ENCODE measurements at regions not wholly inside any gene's neighbourhood (a gene's known extent, or its start where the extent isn't known, plus 50 kb on each side); places are given as distances from the start of the nearest gene placed in this dataset.

DNA sequence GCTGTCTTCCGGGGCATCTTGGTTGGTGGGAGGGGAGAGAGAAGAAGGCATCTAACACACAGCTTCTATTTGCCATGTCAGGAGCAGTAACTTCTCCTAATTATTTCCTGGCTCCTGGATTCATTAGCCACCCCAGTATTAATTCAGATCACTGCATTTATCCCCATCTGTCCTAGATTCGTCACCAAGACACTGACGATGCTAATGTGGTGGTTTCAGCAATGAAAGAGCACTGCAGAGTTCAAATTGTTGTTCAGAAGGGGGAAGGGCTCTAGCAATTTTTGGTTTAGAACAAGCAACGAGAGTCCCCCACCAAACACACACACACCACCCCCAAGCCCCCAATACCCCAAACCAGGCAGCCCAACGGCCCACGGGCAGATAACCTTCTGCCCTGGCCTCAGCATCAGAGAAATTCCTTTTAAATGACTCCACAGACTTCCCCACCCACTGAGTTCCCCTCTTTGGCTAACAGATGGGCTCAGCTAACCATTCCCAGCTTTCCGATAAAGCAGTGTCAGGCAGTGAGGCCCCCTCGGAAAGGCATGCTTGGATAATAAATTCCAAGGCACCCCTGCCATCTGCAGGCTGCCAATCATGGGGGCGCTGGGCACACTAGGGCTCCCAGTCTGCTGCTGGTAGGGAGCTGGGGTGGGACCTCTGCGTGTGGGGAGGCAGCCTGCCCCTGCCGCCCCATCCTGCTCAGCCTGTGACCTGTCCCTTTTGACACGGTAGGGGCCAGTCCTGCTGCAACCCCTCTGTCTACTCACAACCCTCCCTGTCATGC is 453.5 kb downstream of the MIAT start:
- no peak overlapping the region for H3K27ac Mint-ChIP-seq
- no peak overlapping the region for H3K4me3 Mint-ChIP-seq
- ATAC-seq (replicated peaks in 1 of 2) (no peak), DNase-seq (no peak)
- peaks cover 0 to 2% of the 10 kb centered on the region in 2 donors for H3K36me3 Mint-ChIP-seq (ENCODE audit: insufficient read depth in 2 of 2)
- peaks cover 3 to 5% of the 10 kb centered on the region in 2 donors for H3K9me3 Mint-ChIP-seq
- H3K4me1 Mint-ChIP-seq (ENCODE audit: low read depth), result peaks cover 5% of the 10 kb centered on the region
- peaks cover 5% of the 10 kb centered on the region for H3K27me3 Mint-ChIP-seq (ENCODE audit: low read depth)

DNA sequence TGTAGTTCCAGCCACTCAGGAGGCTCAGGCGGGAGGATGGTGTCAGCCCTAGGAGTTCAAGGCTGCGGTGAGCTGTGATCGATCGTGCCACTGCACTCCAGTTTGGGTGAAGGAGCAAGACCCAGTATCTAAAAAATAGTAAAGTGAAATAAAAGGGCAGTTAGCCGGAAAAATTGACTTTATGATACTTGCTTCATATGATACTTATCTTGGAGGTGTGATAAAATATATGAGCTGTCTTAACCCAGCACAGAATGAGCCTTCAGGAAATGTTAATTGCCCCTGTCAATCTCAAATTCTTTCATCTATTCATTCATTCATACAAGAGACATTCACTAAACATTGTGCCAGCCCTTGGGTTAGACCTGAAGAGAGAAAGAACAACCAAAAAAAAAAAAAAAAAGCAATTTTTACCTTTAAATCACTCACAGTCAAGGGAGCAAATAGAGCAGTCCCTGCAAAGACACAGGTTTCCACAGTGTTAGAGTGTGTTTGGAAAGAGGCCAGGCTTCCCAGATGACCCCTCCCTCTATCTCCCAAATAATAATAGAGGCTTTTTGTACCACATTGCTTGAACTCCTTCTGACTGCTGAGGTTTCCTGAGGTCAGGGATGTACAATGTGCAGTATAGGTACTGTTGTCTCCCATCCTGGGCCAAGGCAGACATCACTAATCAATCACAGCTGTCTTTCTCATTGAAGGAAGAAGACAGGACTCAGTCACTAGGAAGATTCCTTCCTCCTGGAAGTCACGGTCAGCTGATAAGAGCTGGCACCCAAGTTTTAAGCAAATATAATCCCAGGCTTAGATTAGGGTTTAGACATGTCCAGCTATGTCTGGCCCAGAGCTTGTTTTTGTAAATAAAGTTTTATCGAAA is 454.6 kb downstream of the MIAT start:
- Mint-ChIP-seq H3K9me3 (peaks cover 3 to 5% of the 10 kb centered on the region in 2 donors), H3K27ac (no peak overlapping the region), H3K4me3 (no peak overlapping the region), H3K27me3 (ENCODE audit: low read depth) (peaks cover 5% of the 10 kb centered on the region), H3K4me1 (ENCODE audit: low read depth) (peaks cover 5% of the 10 kb centered on the region), H3K36me3 (ENCODE audit: insufficient read depth in 2 of 2) (peaks cover 0 to 2% of the 10 kb centered on the region in 2 donors)
- no peak for ATAC-seq (replicated peaks in 1 of 2)
- no peak for DNase-seq

- H3K9me3 Mint-ChIP-seq, result peaks cover 3 to 5% of the 10 kb centered on the region in 2 donors
- H3K4me1 Mint-ChIP-seq (ENCODE audit: low read depth), result peaks cover 5% of the 10 kb centered on the region
- DNase-seq (peak; percentile 15), ATAC-seq (replicated peaks in 1 of 2) (peak; percentile 65 to 68)
- H3K27ac Mint-ChIP-seq, result no peak overlapping the region
- no peak overlapping the region for H3K4me3 Mint-ChIP-seq
- H3K36me3 Mint-ChIP-seq (ENCODE audit: insufficient read depth in 2 of 2), result peaks cover 0 to 2% of the 10 kb centered on the region in 2 donors
- H3K27me3 Mint-ChIP-seq (ENCODE audit: low read depth), result peaks cover 5% of the 10 kb centered on the region
Observed at GRCh38 chr22:27113211-27113635, 455.8 kb downstream of the MIAT start.

- no peak overlapping the region for H3K4me3 Mint-ChIP-seq
- H3K9me3 Mint-ChIP-seq, result peaks cover 3 to 5% of the 10 kb centered on the region in 2 donors
- H3K4me1 Mint-ChIP-seq (ENCODE audit: low read depth), result peaks cover 5% of the 10 kb centered on the region
- DNase-seq, result no peak
- H3K27ac Mint-ChIP-seq, result no peak overlapping the region
- peaks cover 0 to 2% of the 10 kb centered on the region in 2 donors for H3K36me3 Mint-ChIP-seq (ENCODE audit: insufficient read depth in 2 of 2)
- ATAC-seq (replicated peaks in 1 of 2), result no peak
- peaks cover 5% of the 10 kb centered on the region for H3K27me3 Mint-ChIP-seq (ENCODE audit: low read depth)
Observed at GRCh38 chr22:27113641-27114040, 456.3 kb downstream of the MIAT start.

GRCh38 chr22:27114186-27114585 is 456.8 kb downstream of the MIAT start:
- H3K9me3 Mint-ChIP-seq, result peaks cover under 1 to 3% of the 10 kb centered on the region in 2 donors
- ATAC-seq (replicated peaks in 1 of 2), result no peak
- no peak for DNase-seq
- H3K4me1 Mint-ChIP-seq (ENCODE audit: low read depth), result peaks cover 5% of the 10 kb centered on the region
- no peak overlapping the region for H3K4me3 Mint-ChIP-seq
- H3K27ac Mint-ChIP-seq, result no peak overlapping the region
- peaks cover 5% of the 10 kb centered on the region for H3K27me3 Mint-ChIP-seq (ENCODE audit: low read depth)
- peaks cover 0 to under 1% of the 10 kb centered on the region in 2 donors for H3K36me3 Mint-ChIP-seq (ENCODE audit: insufficient read depth in 2 of 2)

GRCh38 chr22:27115410-27115809 is 458.0 kb downstream of the MIAT start:
- ATAC-seq (replicated peaks in 1 of 2), result no peak
- Mint-ChIP-seq H3K36me3 (ENCODE audit: insufficient read depth in 2 of 2) (no peaks in the 10 kb centered on the region), H3K4me1 (ENCODE audit: low read depth) (peaks cover 5% of the 10 kb centered on the region), H3K9me3 (peaks cover 4 to 5% of the 10 kb centered on the region in 2 donors), H3K27ac (no peak overlapping the region), H3K27me3 (ENCODE audit: low read depth) (peaks cover 5% of the 10 kb centered on the region), H3K4me3 (no peak overlapping the region)
- no peak for DNase-seq

DNA sequence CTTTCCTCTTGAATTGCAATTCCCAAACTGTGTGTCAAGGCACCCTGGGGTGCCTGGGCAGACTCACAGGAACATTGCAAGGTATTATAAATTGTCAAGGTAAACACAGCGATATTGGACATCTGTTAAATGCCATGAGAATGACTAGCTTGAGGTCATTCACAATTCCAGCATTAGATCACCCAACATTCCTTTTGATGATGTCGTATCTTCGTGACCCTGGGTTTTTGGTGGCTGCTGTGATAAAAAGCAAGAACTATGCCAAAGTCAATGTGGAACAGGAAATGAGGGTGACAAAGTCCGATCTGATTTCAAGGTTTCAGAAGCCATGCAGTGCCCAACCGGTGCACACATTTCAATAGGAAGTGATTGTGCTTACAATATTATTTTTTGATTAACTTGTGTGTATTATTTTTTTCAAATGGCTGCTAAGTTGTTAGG is 458.4 kb downstream of the MIAT start:
- peaks cover 4 to 5% of the 10 kb centered on the region in 2 donors for H3K9me3 Mint-ChIP-seq
- no peaks in the 10 kb centered on the region for H3K36me3 Mint-ChIP-seq (ENCODE audit: insufficient read depth in 2 of 2)
- peaks cover 5% of the 10 kb centered on the region for H3K27me3 Mint-ChIP-seq (ENCODE audit: low read depth)
- DNase-seq, result no peak
- H3K4me1 Mint-ChIP-seq (ENCODE audit: low read depth), result peaks cover 5% of the 10 kb centered on the region
- no peak for ATAC-seq (replicated peaks in 1 of 2)
- no peak overlapping the region for H3K27ac Mint-ChIP-seq
- H3K4me3 Mint-ChIP-seq, result no peak overlapping the region

GRCh38 chr22:27116312-27117086 is 459.1 kb downstream of the MIAT start:
- Mint-ChIP-seq H3K4me3 (no peak overlapping the region), H3K36me3 (ENCODE audit: insufficient read depth in 2 of 2) (no peaks in the 10 kb centered on the region), H3K27me3 (ENCODE audit: low read depth) (peaks cover 8% of the 10 kb centered on the region), H3K4me1 (ENCODE audit: low read depth) (peaks cover 5% of the 10 kb centered on the region), H3K9me3 (peaks cover 4 to 6% of the 10 kb centered on the region in 2 donors), H3K27ac (no peak overlapping the region)
- DNase-seq (no peak), ATAC-seq (replicated peaks in 1 of 2) (no peak)

- Mint-ChIP-seq H3K4me3 (no peak overlapping the region), H3K27me3 (ENCODE audit: low read depth) (peaks cover 26% of the 10 kb centered on the region)
- no peak for ATAC-seq (replicated peaks in 1 of 2)
Observed at GRCh38 chr22:27120036-27120435, 462.6 kb downstream of the MIAT start.

GRCh38 chr22:27122574-27122973 is 465.2 kb downstream of the MIAT start:
- Mint-ChIP-seq H3K4me1 (ENCODE audit: low read depth) (no peaks in the 10 kb centered on the region), H3K4me3 (no peak overlapping the region), H3K9me3 (peaks cover 4 to 5% of the 10 kb centered on the region in 2 donors), H3K27ac (no peak overlapping the region), H3K36me3 (ENCODE audit: insufficient read depth in 2 of 2) (no peaks in the 10 kb centered on the region), H3K27me3 (ENCODE audit: low read depth) (peaks cover 35% of the 10 kb centered on the region)
- no peak for ATAC-seq (replicated peaks in 1 of 2)
- DNase-seq, result no peak

More at GRCh38 chr22:27120036-27120435, 462.6 kb downstream of the MIAT start:
- no peaks in the 10 kb centered on the region for H3K36me3 Mint-ChIP-seq (ENCODE audit: insufficient read depth in 2 of 2)
- no peak for DNase-seq
- no peaks in the 10 kb centered on the region for H3K4me1 Mint-ChIP-seq (ENCODE audit: low read depth)
- H3K27ac Mint-ChIP-seq, result no peak overlapping the region
- peaks cover 4 to 6% of the 10 kb centered on the region in 2 donors for H3K9me3 Mint-ChIP-seq

DNA sequence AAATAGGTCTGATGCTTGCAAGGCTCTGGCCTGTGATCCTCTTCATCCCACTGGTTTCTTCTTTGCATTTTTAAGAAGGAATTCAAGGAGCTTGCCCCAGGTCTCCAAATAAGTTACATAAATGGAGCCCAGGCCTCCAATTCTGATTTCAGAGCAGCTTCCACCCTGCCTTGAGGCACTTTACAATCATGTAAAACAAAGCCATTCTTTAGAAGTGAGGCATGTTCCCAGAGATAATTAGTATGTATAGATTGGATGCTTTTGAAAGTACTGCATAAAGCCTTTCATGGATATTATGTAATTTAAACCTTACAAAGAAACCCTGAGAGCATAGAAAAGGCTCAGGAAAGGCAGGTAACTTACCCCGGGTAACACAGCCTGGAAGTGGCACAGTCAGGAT is 466.5 kb downstream of the MIAT start:
- no peak for ATAC-seq (replicated peaks in 1 of 2)
- H3K9me3 Mint-ChIP-seq, result peaks cover 4 to 5% of the 10 kb centered on the region in 2 donors
- no peaks in the 10 kb centered on the region for H3K36me3 Mint-ChIP-seq (ENCODE audit: insufficient read depth in 2 of 2)
- DNase-seq, result no peak
- H3K4me1 Mint-ChIP-seq (ENCODE audit: low read depth), result no peaks in the 10 kb centered on the region
- H3K27ac Mint-ChIP-seq, result no peak overlapping the region
- no peak overlapping the region for H3K4me3 Mint-ChIP-seq
- H3K27me3 Mint-ChIP-seq (ENCODE audit: low read depth), result peaks cover 36% of the 10 kb centered on the region

DNA sequence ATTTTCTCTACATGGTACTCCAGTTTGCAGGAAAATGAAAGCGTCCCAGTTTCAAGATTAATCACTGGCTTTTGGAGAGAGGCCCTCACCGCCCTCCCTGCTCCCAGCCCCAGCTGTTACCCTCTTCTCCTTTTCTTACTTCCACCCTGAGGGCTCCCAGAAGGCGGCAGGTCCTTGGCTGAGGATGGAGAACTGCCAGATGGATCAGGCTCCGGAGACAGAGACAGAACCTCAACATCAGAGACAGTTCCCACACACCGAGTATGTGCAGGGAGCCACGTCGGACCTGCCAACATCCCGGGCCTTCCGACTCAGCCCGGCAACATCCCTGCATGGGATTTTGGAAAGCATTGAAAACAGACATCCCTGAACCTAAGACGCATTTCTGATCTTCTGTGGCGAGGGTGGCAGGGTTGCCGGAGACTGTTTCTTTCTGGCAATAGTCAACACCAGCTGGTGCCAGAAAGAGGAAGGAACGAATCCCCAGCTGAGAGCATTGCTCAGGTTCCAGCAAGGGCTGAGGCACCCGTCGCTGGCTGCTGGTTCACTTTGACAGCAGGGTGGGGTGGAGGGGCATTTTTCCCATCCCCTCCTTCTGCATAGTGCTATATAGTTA is 467.1 kb downstream of the MIAT start:
- Mint-ChIP-seq H3K4me3 (no peak overlapping the region), H3K27ac (no peak overlapping the region), H3K9me3 (peaks cover 4 to 5% of the 10 kb centered on the region in 2 donors), H3K27me3 (ENCODE audit: low read depth) (peaks cover 41% of the 10 kb centered on the region), H3K36me3 (ENCODE audit: insufficient read depth in 2 of 2) (no peaks in the 10 kb centered on the region), H3K4me1 (ENCODE audit: low read depth) (no peaks in the 10 kb centered on the region)
- ATAC-seq (replicated peaks in 1 of 2), result no peak
- no peak for DNase-seq
